Upper lobe of left lung (tissue), 6 donors: ENCODE measurements at regions not wholly inside any gene's neighbourhood (a gene's known extent, or its start where the extent isn't known, plus 50 kb on each side); places are given as distances from the start of the nearest gene placed in this dataset.

ENCODE experiments used
- ATAC-seq, 2 donors: fragments of 200-7000 bp; cut with Tn5 transposase; one replicate each; pipeline ENCODE4 v1.9.1; 2022; ENCODE audit warnings: mild to moderate bottlenecking in 2 of 2, moderate library complexity in 2 of 2; ENCODE audit not compliant: low FRiP score in 2 of 2
- DNase-seq, 2 donors: peaks; one replicate each; pipeline ENCODE4 v3.0.0-alpha.2; 2019 to 2020
- H3K27ac ChIP-seq, 4 donors: fragments of 200-600 bp; sonication (generic); one replicate each; pipeline ENCODE4 v1.5.1; 2016 to 2019
- H3K27me3 ChIP-seq, 4 donors: fragments of 200-600 bp; sonication (generic); one replicate each; pipeline ENCODE4 v1.5.1; 2017 to 2019
- H3K36me3 ChIP-seq, 4 donors: fragments of 200-600 bp; sonication (generic); one replicate each; pipeline ENCODE4 v1.5.1; 2016 to 2019
- H3K4me1 ChIP-seq, 4 donors: fragments of 200-600 bp; sonication (generic); one replicate each; pipeline ENCODE4 v1.5.1; 2018 to 2019
- H3K4me3 ChIP-seq, 4 donors: fragments of 200-600 bp; sonication (generic); one replicate each; pipeline ENCODE4 v1.5.1; 2017 to 2019; ENCODE audit warnings: mild to moderate bottlenecking in 2 of 4, moderate library complexity in 1 of 4
- H3K9me3 ChIP-seq, 4 donors: fragments of 200-600 bp; sonication (generic); one replicate each; pipeline ENCODE4 v1.5.1; 2018 to 2019
- CTCF ChIP-seq, 6 experiments: fragments of 450-650 bp in 4 of 6; fragments of 200-600 bp in 2 of 6; sonication (generic) in 2 of 6; IDR thresholded peaks; one replicate each; pipeline ENCODE4 v1.5.1; 2016 to 2019; ENCODE audit warnings: antibody characterized with exemption in 6 of 6
- EP300 ChIP-seq, 4 donors: sonication (generic); formaldehyde crosslinking; IDR thresholded peaks; one replicate each; pipeline ENCODE4 v1.5.1; 2017; ENCODE audit warnings: antibody characterized with exemption in 4 of 4, control low read depth in 2 of 4
- POLR2A ChIP-seq, 4 donors: fragments of 450-650 bp; IDR thresholded peaks; one replicate each; pipeline ENCODE4 v1.5.1; 2016 to 2017; ENCODE audit warnings: antibody characterized with exemption in 4 of 4, mild to moderate bottlenecking in 2 of 4
- POLR2AphosphoS5 ChIP-seq, 2 donors: sonication (generic); formaldehyde crosslinking; IDR thresholded peaks; one replicate each; pipeline ENCODE4 v1.5.1; 2017; ENCODE audit warnings: antibody characterized with exemption in 2 of 2
- WGBS, 2 donors: methylation state at CpG; one replicate each; pipeline ENCODE4 v1.1.5; 2017 to 2018; 5-methylcytosine and 5-hydroxymethylcytosine counted together
- donor health status: DM: no; HTN: no; CAD: no; lungs with moderate emphysema.
- donor health status: DM: no; HTN: yes; CAD: no; lungs with severe emphysema.

- Histone ChIP-seq H3K9me3 (peaks cover 0 to 9% (median 3%) of the 10 kb centered on the region in 4 donors), H3K4me1 (no peaks in the 10 kb centered on the region), H3K4me3 (no peak overlapping the region), H3K27me3 (no peaks in the 10 kb centered on the region), H3K27ac (no peak overlapping the region), H3K36me3 (no peaks in the 10 kb centered on the region)
- TF ChIP-seq CTCF (IDR thresholded peaks at IDR 0.05) (no peak), POLR2AphosphoS5 (IDR thresholded peaks at IDR 0.05) (no peak), POLR2A (IDR thresholded peaks at IDR 0.05) (no peak), EP300 (IDR thresholded peaks at IDR 0.05) (no peak)
- DNase-seq (no peak), ATAC-seq (no peak)
- 86 to 90% methylated on average over 3 of the region's 3 CpGs for WGBS, 2 donors
Observed at GRCh38 chr12:74957231-74957630, 252.4 kb downstream of the KCNC2 start.

GRCh38 chr12:74957634-74958033, 252.0 kb downstream of the KCNC2 start:
- ATAC-seq (no peak), DNase-seq (no peak)
- Histone ChIP-seq H3K27ac (no peak overlapping the region), H3K9me3 (peaks cover 0 to 9% (median 3%) of the 10 kb centered on the region in 4 donors), H3K27me3 (no peaks in the 10 kb centered on the region), H3K4me1 (no peaks in the 10 kb centered on the region), H3K4me3 (no peak overlapping the region), H3K36me3 (no peaks in the 10 kb centered on the region)
- TF ChIP-seq EP300 (IDR thresholded peaks at IDR 0.05): no peak
- no peak for TF ChIP-seq POLR2A (IDR thresholded peaks at IDR 0.05)
- TF ChIP-seq POLR2AphosphoS5 (IDR thresholded peaks at IDR 0.05): no peak
- no peak for TF ChIP-seq CTCF (IDR thresholded peaks at IDR 0.05)

GRCh38 chr12:74959657-74960056, 250.0 kb downstream of the KCNC2 start:
- no peak overlapping the region for H3K27ac ChIP-seq
- 96 to 98% methylated on average over 2 of the region's 2 CpGs for WGBS, 2 donors
- DNase-seq (no peak), ATAC-seq (no peak)
- H3K27me3 ChIP-seq: no peaks in the 10 kb centered on the region
- no peak overlapping the region for H3K4me3 ChIP-seq
- H3K9me3 ChIP-seq: peaks cover 0 to 9% (median 3%) of the 10 kb centered on the region in 4 donors
- TF ChIP-seq POLR2AphosphoS5 (IDR thresholded peaks at IDR 0.05): no peak
- no peak for TF ChIP-seq POLR2A (IDR thresholded peaks at IDR 0.05)
- TF ChIP-seq EP300 (IDR thresholded peaks at IDR 0.05): no peak
- TF ChIP-seq CTCF (IDR thresholded peaks at IDR 0.05): no peak
- H3K4me1 ChIP-seq: no peaks in the 10 kb centered on the region
- H3K36me3 ChIP-seq: no peaks in the 10 kb centered on the region

- ATAC-seq (no peak), DNase-seq (no peak)
- Histone ChIP-seq H3K36me3 (no peaks in the 10 kb centered on the region), H3K4me3 (no peak overlapping the region), H3K27ac (no peak overlapping the region), H3K4me1 (no peaks in the 10 kb centered on the region), H3K9me3 (no peaks in the 10 kb centered on the region), H3K27me3 (no peaks in the 10 kb centered on the region)
- WGBS, 2 donors: 63 to 68% methylated on average over 1 of the region's 1 CpG
- TF ChIP-seq CTCF (IDR thresholded peaks at IDR 0.05) (no peak), POLR2AphosphoS5 (IDR thresholded peaks at IDR 0.05) (no peak), POLR2A (IDR thresholded peaks at IDR 0.05) (no peak), EP300 (IDR thresholded peaks at IDR 0.05) (no peak)
Observed at GRCh38 chr12:74963304-74963703, 246.3 kb downstream of the KCNC2 start.

- Histone ChIP-seq H3K27me3 (no peaks in the 10 kb centered on the region), H3K4me3 (no peak overlapping the region), H3K36me3 (no peaks in the 10 kb centered on the region), H3K27ac (no peak overlapping the region), H3K9me3 (no peaks in the 10 kb centered on the region), H3K4me1 (no peaks in the 10 kb centered on the region)
- 67 to 70% methylated on average over 5 of the region's 5 CpGs for WGBS, 2 donors
- DNase-seq (no peak), ATAC-seq (peak; percentile 29 to 43)
- no peak for TF ChIP-seq POLR2A (IDR thresholded peaks at IDR 0.05)
- peak in 2 of 4 donors; percentile 35 to 43 for TF ChIP-seq EP300 (IDR thresholded peaks at IDR 0.05)
Observed at GRCh38 chr12:74963867-74964331, 245.7 kb downstream of the KCNC2 start.
